ENCODE measurements at regions not wholly inside any gene's neighbourhood (a gene's known extent, or its start where the extent isn't known, plus 50 kb on each side); places are given as distances from the start of the nearest gene placed in this dataset.

DNA sequence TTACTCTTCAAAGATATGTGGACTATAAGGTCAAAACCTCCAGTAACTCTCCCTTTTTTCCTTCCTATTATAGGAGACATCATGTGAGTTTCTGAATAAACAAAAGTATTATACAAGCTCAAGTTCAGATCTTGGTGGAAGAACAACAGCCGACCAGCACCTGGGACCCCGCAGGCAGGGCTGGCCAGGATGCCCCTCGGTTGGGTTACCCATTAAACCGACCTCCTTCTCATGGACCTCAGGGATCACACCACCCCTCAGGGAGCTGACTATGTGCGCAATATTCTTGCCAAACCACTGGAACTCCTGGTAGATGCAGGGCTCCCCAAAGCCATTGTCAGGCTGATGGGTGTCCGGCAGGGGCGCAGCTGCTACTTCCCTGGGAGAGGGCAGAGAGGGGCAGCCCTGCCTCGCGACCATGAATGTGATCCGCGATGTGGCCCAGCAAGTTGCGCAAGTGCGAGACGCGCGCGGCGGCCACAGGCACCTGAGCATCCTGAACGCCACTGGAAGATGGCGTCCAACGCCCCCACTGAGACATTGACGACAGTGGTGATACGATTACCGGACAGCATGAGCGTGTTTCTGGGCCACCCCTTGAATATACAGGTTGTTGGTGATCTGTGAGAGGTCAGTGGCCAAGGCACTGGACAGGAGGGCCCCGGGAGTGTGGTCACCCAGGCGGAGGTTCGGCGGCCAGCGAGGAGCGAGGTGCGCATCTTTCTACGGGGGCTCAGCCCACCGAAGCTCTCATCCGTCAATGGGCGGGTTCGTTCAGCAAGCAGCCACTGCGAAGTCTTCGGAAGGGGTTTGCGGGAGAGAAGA lies 161.3 kb downstream of the IPMK start:
- TF ChIP-seq, protein P1, sequence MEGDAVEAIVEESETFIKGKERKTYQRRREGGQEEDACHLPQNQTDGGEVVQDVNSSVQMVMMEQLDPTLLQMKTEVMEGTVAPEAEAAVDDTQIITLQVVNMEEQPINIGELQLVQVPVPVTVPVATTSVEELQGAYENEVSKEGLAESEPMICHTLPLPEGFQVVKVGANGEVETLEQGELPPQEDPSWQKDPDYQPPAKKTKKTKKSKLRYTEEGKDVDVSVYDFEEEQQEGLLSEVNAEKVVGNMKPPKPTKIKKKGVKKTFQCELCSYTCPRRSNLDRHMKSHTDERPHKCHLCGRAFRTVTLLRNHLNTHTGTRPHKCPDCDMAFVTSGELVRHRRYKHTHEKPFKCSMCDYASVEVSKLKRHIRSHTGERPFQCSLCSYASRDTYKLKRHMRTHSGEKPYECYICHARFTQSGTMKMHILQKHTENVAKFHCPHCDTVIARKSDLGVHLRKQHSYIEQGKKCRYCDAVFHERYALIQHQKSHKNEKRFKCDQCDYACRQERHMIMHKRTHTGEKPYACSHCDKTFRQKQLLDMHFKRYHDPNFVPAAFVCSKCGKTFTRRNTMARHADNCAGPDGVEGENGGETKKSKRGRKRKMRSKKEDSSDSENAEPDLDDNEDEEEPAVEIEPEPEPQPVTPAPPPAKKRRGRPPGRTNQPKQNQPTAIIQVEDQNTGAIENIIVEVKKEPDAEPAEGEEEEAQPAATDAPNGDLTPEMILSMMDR (IDR thresholded peaks at IDR 0.05; ENCODE audit: extremely low read depth, missing control alignments) = no peak
- DNase-seq (ENCODE audit: low spot score) = no peak

DNA sequence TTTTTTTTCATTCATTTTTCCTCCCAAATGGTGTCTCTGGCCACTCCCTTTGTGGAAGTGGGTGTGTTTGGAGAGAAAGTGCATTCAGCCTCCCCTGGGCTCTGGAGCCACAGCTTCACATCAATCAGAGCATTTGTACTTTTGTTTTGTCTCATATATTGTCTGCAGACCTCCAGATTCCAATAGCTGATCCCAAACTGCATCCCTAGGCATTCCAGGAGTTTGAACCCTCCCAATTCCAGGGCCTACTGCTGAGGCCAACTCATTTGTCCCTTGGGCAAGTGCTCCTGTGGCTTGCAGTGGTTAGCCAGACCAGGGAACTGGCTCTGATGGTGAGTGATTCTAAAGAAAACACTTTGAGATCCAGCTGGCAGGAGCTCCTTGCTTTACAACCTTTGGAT lies 163.3 kb downstream of the IPMK start:
- no peak for DNase-seq (ENCODE audit: low spot score)
- TF ChIP-seq, protein P1 (IDR thresholded peaks at IDR 0.05; ENCODE audit: extremely low read depth, missing control alignments) = no peak

DNA sequence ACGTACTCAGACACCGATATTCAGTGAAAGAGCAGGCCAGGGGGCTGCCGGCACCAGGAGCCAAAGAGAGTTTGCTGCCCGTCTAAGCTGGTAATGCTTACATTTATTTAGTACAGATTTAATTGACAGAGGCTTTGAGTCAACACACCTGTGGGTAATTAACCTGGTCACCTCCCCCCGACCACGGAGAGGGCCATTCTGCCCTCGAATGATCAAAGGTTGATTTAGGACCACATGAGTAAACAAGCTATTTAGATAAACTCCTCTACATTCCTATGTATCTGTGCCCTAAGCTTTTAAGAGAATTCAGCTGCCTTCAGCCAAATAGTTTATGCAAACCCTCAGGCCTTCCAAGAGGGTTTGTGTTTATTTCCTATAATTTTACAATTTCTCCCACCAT lies 164.8 kb downstream of the IPMK start:
- DNase-seq (ENCODE audit: low spot score) = no peak
- TF ChIP-seq, protein P1 (IDR thresholded peaks at IDR 0.05; ENCODE audit: extremely low read depth, missing control alignments) = no peak

DNA sequence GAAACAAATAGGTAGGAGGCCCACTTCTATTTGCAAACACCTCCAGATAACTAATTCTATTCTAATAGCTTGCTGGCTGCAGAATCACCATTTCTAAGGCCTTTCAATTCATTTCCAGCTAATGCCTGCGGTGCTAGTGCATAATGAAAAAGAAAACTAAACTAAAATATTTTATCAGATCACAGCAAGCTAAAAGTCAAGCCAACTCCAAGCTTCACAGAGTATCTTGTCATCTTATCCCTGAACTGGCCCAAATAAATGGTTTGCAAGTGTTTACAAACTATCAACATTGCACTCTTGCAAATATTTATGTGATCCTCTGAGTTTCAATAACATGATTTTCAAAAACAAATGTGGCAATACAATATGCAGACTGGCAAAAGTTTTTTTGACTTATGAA lies 166.0 kb downstream of the IPMK start:
- no peak for DNase-seq (ENCODE audit: low spot score)
- TF ChIP-seq, protein P1 (IDR thresholded peaks at IDR 0.05; ENCODE audit: extremely low read depth, missing control alignments) = no peak

DNA sequence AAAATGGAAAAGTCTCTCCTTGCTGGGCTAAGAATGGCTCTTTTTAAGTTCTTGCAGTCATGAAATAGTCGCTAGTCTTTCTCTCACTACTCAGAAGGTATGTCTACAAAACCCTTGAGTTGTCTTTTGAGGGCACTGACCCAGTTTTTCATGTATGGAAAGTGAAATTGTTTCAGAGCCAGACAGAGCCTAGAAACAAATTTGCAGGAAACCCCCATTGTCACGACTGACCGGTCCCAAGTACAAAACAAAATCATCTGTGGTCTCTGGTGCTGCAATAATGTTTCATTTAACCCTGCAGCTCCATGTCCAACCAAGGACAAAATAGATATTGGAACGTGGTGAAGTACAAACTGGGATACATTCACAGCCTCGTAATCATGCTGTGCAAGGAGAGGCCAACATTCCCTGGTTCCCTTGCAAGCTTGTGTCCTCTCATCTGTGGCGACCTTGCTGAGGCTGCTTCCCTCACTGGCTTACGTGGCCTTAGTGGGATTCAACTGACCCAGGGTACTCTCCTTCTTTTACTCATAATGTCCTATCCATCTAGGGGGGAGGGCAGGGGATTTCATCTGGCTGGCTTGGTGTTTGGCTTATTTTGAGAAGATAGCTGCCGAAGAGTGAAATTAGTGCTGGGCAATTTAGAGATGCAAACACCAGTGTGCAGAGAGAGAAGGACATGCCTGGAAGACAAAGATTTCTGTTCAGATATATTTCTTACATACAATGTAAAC lies 172.5 kb downstream of the IPMK start:
- DNase-seq (ENCODE audit: low spot score) = no peak
- TF ChIP-seq, protein P1 (IDR thresholded peaks at IDR 0.05; ENCODE audit: extremely low read depth, missing control alignments) = no peak

DNA sequence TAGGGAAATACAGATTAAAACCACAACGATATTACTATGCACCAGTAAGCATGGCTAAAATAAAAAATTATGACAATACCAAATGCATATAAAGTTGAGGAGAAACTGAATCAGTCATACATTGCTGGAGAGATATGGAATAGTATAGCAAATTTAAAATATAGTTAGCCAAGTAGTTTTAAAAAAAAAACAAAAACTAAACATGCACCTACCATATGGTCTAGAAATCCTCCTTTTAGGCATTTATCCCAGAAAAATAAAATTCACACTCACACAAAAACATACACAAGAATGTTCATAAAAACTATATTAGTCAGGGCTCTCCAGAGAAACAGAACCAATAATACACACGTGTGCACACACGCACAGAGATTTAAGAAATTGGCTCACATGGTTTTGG lies 175.8 kb downstream of the IPMK start:
- DNase-seq (ENCODE audit: low spot score) = no peak
- TF ChIP-seq, protein P1 (IDR thresholded peaks at IDR 0.05; ENCODE audit: extremely low read depth, missing control alignments) = no peak

DNA sequence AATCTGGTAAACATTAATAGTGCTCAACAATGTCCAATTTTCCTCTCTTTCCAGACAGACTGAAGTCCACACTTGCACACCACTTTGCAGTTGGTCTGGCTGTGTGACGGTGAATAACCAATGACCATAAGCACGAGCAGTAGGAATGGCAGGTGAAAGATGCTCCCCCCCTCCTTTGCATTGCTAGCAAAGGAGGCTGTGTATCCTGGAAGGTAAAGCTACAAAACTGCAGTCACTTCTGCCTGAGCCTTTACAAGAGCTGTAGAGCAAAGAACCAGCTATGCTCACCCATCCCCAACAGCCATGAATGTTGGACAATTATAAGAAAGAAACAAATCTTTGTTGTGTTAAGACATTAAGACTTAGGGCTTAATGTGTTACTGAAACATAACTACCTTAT lies 178.0 kb downstream of the IPMK start:
- DNase-seq (ENCODE audit: low spot score) = no peak
- TF ChIP-seq, protein P1 (IDR thresholded peaks at IDR 0.05; ENCODE audit: extremely low read depth, missing control alignments) = no peak
